ENCODE measurements at regions not wholly inside any gene's neighbourhood (a gene's known extent, or its start where the extent isn't known, plus 50 kb on each side); places are given as distances from the start of the nearest gene placed in this dataset.
"Not testable (repeated sequence)": the region's sequence is repeated elsewhere in the genome, so short reads cannot be mapped to it uniquely, and the experiment has no call there.

DNA sequence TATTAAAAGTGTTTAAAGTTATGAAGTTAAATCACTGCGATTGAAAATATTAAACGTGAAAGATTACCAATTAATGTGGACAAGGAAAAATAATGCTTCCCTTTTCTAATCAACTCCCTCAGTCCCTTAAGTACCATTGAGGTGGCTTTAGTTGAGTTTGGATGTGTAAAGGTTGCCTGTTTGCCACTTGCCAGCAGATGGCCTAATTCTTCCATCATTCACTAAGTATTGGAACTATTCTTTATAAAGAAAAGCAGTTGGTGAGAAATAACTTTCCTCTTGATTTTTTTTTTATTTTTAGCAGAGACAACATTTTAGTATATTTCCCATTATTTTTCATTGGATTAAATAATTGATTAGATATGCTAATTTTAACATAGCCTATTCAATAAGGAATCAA lies 295.9 kb upstream of the TACR3 start:
- no peaks in the 10 kb centered on the region for H3F3A ChIP-seq (ENCODE audit: insufficient read depth, low read length)
- no peaks in the 10 kb centered on the region for H3K27me3 ChIP-seq (ENCODE audit: insufficient read depth, low read length)
- H3K79me2 ChIP-seq (ENCODE audit: insufficient read depth, low read length), result no peaks in the 10 kb centered on the region
- H3K27ac ChIP-seq (ENCODE audit: low read depth, low read length, poor library complexity, severe bottlenecking), result no peak overlapping the region
- no peaks in the 10 kb centered on the region for H3K4me1 ChIP-seq (ENCODE audit: insufficient read depth, low read length, severe bottlenecking)
- H3K4me2 ChIP-seq (ENCODE audit: low read length), result no peak overlapping the region
- no peak overlapping the region for H3K4me3 ChIP-seq (ENCODE audit: low read depth, low read length, poor library complexity, severe bottlenecking)
- H4K20me1 ChIP-seq (ENCODE audit: insufficient read depth, low read length), result no peaks in the 10 kb centered on the region
- H3K36me3 ChIP-seq (ENCODE audit: insufficient read depth, low read length), result no peaks in the 10 kb centered on the region
- H3K9me3 ChIP-seq (ENCODE audit: low read length), result no peaks in the 10 kb centered on the region
- H2AFZ ChIP-seq (ENCODE audit: low read length), result no peak overlapping the region
- no peaks in the 10 kb centered on the region for H3K9me2 ChIP-seq (ENCODE audit: low read depth, low read length)
- no peak overlapping the region for H3K9ac ChIP-seq (ENCODE audit: low read length)
- TF ChIP-seq, protein P1, sequence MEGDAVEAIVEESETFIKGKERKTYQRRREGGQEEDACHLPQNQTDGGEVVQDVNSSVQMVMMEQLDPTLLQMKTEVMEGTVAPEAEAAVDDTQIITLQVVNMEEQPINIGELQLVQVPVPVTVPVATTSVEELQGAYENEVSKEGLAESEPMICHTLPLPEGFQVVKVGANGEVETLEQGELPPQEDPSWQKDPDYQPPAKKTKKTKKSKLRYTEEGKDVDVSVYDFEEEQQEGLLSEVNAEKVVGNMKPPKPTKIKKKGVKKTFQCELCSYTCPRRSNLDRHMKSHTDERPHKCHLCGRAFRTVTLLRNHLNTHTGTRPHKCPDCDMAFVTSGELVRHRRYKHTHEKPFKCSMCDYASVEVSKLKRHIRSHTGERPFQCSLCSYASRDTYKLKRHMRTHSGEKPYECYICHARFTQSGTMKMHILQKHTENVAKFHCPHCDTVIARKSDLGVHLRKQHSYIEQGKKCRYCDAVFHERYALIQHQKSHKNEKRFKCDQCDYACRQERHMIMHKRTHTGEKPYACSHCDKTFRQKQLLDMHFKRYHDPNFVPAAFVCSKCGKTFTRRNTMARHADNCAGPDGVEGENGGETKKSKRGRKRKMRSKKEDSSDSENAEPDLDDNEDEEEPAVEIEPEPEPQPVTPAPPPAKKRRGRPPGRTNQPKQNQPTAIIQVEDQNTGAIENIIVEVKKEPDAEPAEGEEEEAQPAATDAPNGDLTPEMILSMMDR (IDR thresholded peaks at IDR 0.05; ENCODE audit: low read length), result peak; percentile 48
- TF ChIP-seq EZH2 (IDR thresholded peaks at IDR 0.05; ENCODE audit: borderline replicate concordance, low read length), result no peak

DNA sequence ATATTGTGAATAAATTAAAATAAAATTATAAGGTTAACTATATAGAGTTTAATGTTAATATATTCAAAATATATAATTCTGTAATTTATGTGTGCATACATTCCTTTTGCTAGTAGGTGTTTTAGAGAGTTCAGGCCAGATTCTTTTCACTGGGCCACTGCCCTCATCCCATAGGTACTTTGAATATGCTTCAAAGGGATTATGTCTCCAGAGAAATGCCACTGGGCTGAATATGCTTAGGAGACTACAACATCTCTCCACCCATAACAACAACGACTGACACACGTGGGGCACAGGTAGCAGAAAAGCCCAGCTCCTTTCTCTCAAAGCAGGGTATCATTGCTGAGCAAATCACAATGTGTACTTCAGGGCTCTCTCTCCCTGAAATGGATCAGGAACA lies 290.9 kb upstream of the TACR3 start:
- no peaks in the 10 kb centered on the region for H3K27me3 ChIP-seq (ENCODE audit: insufficient read depth, low read length)
- H3K79me2 ChIP-seq (ENCODE audit: insufficient read depth, low read length), result no peaks in the 10 kb centered on the region
- no peak overlapping the region for H3K4me2 ChIP-seq (ENCODE audit: low read length)
- H3K4me3 ChIP-seq (ENCODE audit: low read depth, low read length, poor library complexity, severe bottlenecking), result no peak overlapping the region
- no peak overlapping the region for H3K9ac ChIP-seq (ENCODE audit: low read length)
- TF ChIP-seq EZH2 (IDR thresholded peaks at IDR 0.05; ENCODE audit: borderline replicate concordance, low read length), result no peak
- TF ChIP-seq, protein P1 (IDR thresholded peaks at IDR 0.05; ENCODE audit: low read length), result no peak
- no peaks in the 10 kb centered on the region for H3K4me1 ChIP-seq (ENCODE audit: insufficient read depth, low read length, severe bottlenecking)
- no peaks in the 10 kb centered on the region for H4K20me1 ChIP-seq (ENCODE audit: insufficient read depth, low read length)
- no peaks in the 10 kb centered on the region for H3F3A ChIP-seq (ENCODE audit: insufficient read depth, low read length)
- H3K27ac ChIP-seq (ENCODE audit: low read depth, low read length, poor library complexity, severe bottlenecking), result no peak overlapping the region
- H3K9me2 ChIP-seq (ENCODE audit: low read depth, low read length), result no peaks in the 10 kb centered on the region
- H3K36me3 ChIP-seq (ENCODE audit: insufficient read depth, low read length), result no peaks in the 10 kb centered on the region
- H2AFZ ChIP-seq (ENCODE audit: low read length), result no peak overlapping the region
- H3K9me3 ChIP-seq (ENCODE audit: low read length), result no peaks in the 10 kb centered on the region

DNA sequence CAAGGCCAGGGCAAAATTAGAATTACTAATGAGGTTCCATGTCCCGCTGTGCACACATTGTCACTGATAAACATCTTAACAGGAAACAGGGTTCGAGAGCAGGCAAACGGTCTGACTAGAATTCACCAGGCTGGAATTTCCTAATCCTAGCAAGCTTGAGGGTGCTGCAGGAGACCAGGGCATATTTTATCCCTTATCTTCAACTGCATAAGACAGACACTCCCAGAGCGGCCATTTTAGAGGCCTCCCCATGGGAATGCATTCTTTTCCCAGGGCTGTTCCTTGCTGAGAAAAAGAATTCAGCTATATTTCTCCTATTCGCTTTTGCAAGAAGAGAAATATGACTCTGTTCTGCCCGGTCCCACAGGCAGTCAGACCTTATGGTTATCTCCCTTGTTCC lies 282.5 kb upstream of the TACR3 start:
- H2AFZ ChIP-seq (ENCODE audit: low read length); H3K4me3 ChIP-seq (ENCODE audit: low read depth, low read length, poor library complexity, severe bottlenecking); H3K9me3 ChIP-seq (ENCODE audit: low read length); H3K27me3 ChIP-seq (ENCODE audit: insufficient read depth, low read length); H3K9ac ChIP-seq (ENCODE audit: low read length); H4K20me1 ChIP-seq (ENCODE audit: insufficient read depth, low read length); H3K36me3 ChIP-seq (ENCODE audit: insufficient read depth, low read length); H3K4me1 ChIP-seq (ENCODE audit: insufficient read depth, low read length, severe bottlenecking); H3K79me2 ChIP-seq (ENCODE audit: insufficient read depth, low read length); H3K9me2 ChIP-seq (ENCODE audit: low read depth, low read length); H3F3A ChIP-seq (ENCODE audit: insufficient read depth, low read length); H3K4me2 ChIP-seq (ENCODE audit: low read length); H3K27ac ChIP-seq (ENCODE audit: low read depth, low read length, poor library complexity, severe bottlenecking): not testable (repeated sequence)

DNA sequence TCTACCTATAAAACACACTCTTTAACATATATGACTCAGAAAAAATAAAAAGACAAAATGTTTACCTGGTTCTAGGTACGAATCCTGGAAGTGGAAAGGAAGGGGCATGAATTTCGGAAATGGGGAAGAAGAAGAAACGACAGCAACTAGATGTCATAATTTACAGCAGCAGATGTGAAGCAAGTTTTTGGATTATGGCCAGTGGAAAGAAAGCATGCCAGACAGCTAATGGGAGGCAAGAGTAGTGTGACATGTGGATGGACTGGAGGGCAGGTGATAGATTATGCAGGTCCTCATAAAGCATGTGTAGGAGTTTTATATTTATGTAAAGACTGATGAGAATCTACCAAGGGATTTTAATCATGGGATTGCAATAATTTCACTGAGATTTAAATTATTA lies 279.0 kb upstream of the TACR3 start:
- H4K20me1 ChIP-seq (ENCODE audit: insufficient read depth, low read length), result no peaks in the 10 kb centered on the region; the same call in 1 of the 2 replicates
- no peaks in the 10 kb centered on the region for H3K79me2 ChIP-seq (ENCODE audit: insufficient read depth, low read length)
- no peak overlapping the region for H2AFZ ChIP-seq (ENCODE audit: low read length)
- H3K27me3 ChIP-seq (ENCODE audit: insufficient read depth, low read length), result no peaks in the 10 kb centered on the region
- H3K27ac ChIP-seq (ENCODE audit: low read depth, low read length, poor library complexity, severe bottlenecking), result no peak overlapping the region
- no peak overlapping the region for H3K9ac ChIP-seq (ENCODE audit: low read length)
- no peaks in the 10 kb centered on the region for H3K36me3 ChIP-seq (ENCODE audit: insufficient read depth, low read length)
- no peaks in the 10 kb centered on the region for H3K4me1 ChIP-seq (ENCODE audit: insufficient read depth, low read length, severe bottlenecking)
- no peaks in the 10 kb centered on the region for H3K9me2 ChIP-seq (ENCODE audit: low read depth, low read length)
- no peak overlapping the region for H3K4me3 ChIP-seq (ENCODE audit: low read depth, low read length, poor library complexity, severe bottlenecking)
- no peaks in the 10 kb centered on the region for H3F3A ChIP-seq (ENCODE audit: insufficient read depth, low read length)
- no peak for TF ChIP-seq EZH2 (IDR thresholded peaks at IDR 0.05; ENCODE audit: borderline replicate concordance, low read length)
- TF ChIP-seq, protein P1 (IDR thresholded peaks at IDR 0.05; ENCODE audit: low read length), result no peak
- H3K4me2 ChIP-seq (ENCODE audit: low read length), result no peak overlapping the region
- 0 out of 2 replicates have a peak, but pooled peaks cover 2% of the 10 kb centered on the region for H3K9me3 ChIP-seq (ENCODE audit: low read length)

All from OCI-LY1 (cell line).